GM10266 (cell line): ENCODE measurements at regions not wholly inside any gene's neighbourhood (a gene's known extent, or its start where the extent isn't known, plus 50 kb on each side); places are given as distances from the start of the nearest gene placed in this dataset.

ENCODE experiments used
- DNase-seq: peaks from one replicate; pipeline ENCODE4 v3.0.0; 2012; ENCODE audit errors: extremely low spot score
- TF ChIP-seq, protein P1 (sequence below): IDR thresholded peaks from 2 replicates; pipeline ENCODE4 v1.5.1; 2012; ENCODE audit warnings: mild to moderate bottlenecking, low read depth; ENCODE audit not compliant: control insufficient read depth, insufficient read depth; ENCODE audit errors: missing control alignments

DNA sequence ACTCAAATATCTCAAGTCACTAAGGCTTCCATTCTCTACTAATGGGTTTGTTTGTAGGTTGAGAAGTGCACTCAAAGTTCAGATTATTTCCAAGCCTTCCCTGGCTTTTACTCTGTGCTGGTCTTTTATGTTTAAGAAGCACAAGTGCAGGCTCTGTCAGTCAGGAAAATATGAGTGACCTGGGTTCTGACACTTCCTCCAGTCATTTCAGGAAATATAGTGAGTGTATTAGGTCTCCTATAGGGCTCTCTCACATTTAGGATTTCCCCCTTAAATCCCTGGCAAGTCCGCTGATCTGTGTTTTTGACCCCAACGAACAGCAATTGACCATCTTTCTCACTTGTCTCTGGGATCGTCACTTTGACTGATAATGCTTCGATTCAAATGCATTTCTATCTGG is 210.2 kb downstream of the ARPP21 start:
- DNase-seq: no peak
- TF ChIP-seq, protein P1, sequence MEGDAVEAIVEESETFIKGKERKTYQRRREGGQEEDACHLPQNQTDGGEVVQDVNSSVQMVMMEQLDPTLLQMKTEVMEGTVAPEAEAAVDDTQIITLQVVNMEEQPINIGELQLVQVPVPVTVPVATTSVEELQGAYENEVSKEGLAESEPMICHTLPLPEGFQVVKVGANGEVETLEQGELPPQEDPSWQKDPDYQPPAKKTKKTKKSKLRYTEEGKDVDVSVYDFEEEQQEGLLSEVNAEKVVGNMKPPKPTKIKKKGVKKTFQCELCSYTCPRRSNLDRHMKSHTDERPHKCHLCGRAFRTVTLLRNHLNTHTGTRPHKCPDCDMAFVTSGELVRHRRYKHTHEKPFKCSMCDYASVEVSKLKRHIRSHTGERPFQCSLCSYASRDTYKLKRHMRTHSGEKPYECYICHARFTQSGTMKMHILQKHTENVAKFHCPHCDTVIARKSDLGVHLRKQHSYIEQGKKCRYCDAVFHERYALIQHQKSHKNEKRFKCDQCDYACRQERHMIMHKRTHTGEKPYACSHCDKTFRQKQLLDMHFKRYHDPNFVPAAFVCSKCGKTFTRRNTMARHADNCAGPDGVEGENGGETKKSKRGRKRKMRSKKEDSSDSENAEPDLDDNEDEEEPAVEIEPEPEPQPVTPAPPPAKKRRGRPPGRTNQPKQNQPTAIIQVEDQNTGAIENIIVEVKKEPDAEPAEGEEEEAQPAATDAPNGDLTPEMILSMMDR: no peak

DNA sequence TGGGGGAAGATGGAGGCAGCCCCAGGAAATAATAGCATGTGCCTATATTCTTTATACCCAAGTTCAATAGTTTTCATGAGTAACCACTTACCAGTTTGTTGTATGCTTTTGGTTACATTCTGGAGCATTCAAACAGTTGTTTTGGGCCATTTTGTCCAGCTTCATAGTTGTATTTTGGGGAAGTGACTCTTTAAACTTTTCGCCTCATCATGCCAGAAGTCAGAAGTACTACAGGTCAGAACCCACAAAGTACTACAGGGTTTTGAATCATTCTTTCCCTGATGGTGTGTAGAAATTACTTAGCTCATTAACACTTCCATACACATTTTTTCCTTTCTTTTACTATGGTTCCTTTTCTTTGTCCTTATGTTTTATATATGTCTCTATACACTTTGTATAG is 210.6 kb downstream of the ARPP21 start:
- TF ChIP-seq, protein P1: no peak
- no peak for DNase-seq

DNA sequence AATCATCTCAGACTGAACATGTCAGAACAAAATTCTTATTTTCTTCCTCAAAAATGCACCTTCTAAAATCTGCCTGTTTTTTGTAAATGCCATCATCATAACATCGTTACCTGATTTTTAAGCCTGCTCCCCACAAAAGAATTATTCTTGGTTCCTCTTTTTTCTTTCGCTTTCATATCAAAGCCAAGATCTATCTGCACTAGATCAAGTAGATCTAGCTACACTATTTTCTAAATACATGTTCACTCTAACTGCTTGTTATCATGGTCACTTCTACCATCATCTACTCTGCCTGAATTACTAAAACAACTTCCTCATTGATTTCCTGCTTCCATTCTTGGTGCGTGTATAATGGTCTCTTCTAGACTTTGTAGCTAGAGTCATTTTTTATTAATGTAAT is 217.7 kb downstream of the ARPP21 start:
- TF ChIP-seq, protein P1: no peak
- DNase-seq: no peak

DNA sequence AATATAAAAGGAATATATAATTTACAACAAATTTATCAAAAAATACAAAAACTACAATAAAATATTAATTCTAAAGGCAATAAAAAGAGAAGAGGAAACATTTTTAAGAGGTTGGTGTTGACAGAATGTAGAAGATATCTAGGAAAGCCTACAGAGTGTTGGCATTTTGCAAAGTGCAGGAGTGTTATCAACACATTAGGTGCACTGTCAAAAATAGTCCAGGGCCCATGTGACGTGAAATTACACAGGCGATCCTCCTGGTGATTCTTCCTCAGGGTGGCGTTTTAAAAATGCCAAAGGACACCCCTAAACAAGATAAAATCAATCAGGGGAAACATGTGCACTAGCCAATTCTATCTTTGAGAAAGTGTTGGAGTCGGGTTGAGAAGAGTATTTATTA is 222.7 kb downstream of the ARPP21 start:
- TF ChIP-seq, protein P1: no peak
- DNase-seq: no peak

DNA sequence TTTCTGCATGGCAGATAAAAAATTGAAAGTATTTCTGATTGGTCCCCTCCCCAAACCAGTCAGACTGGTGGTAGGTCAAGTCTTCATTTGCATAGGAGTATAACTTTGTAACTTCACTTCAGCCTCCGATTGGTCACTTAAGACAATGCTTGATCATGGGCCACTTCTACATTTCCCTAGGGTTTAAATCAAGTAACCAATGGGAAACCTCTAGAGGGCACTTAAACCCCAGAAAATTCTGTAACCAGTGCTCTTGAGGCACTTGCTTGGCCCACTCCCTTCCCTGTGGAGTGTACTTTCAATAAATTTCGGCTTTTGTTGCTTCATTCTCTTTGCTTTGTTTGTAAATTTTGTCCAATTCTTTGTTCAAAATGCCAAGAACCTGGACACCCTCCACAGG is 225.5 kb downstream of the ARPP21 start:
- TF ChIP-seq, protein P1: no peak
- no peak for DNase-seq

DNA sequence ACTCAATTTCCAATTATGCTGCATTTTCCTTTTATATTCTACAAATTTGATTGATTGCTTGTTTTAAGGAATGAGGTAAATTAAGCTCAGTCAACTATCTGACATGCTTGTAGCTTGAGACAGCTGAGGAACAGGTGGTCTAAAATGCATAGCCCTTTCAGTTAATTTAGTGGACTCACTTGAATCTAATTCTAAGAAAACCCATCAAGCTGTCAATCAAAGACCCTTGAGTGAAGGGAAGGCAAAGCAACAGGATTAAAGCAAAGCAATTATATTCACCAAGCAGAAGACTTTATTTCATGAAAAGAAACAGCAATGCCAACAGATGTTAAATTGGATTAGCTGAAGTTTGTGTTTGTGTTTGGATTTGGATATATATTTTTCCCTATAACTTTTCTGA is 228.5 kb downstream of the ARPP21 start:
- TF ChIP-seq, protein P1: no peak
- no peak for DNase-seq

DNA sequence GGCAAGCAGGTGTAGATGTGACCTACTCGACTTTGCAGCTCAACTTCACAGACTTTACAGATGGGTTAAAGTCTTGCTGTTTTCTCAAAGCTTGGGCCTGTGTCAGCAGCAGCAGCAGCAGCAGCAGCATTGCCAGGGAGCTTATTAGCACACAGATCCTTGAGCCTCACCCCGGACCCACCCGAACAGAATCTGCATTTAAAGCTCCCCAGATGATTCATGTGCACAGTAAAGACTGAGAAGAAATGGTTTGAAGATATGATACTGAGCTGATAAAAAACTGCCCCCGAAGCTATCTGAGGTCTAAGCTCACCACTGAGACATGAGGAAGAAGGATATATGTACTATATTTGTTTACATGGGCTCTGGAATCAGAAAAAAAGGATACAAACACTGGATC is 231.7 kb downstream of the ARPP21 start:
- TF ChIP-seq, protein P1: no peak

DNA sequence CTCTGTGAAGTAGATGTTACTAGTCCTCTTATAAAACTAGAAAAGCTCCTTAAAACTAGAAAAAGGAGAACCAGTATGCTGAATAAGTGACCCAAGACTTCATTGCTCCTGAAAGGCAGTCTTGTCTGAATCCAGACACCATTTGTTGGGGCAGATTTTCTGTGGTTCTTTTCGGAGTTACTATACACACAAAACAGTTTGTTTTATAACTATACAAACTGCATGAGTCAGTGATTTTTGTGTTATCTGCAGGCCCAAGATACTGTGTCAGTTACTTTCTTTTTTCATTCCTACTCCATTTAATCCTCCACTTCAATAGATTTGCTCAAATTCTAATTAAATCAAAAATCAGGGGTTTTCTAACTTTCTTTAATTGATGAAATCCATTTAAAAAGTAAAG is 244.6 kb downstream of the ARPP21 start:
- TF ChIP-seq, protein P1: no peak
- no peak for DNase-seq

More for the DNA sequence above, 231.7 kb downstream of the ARPP21 start:
- DNase-seq: no peak
